ENCODE measurements at regions not wholly inside any gene's neighbourhood (a gene's known extent, or its start where the extent isn't known, plus 50 kb on each side); places are given as distances from the start of the nearest gene placed in this dataset.
"Not testable (repeated sequence)": the region's sequence is repeated elsewhere in the genome, so short reads cannot be mapped to it uniquely, and the experiment has no call there.

- H3K9me3 Mint-ChIP-seq = peaks cover 0 to 7% (median 0%) of the 10 kb centered on the region in 9 donors
- ATAC-seq = no peak
- H3K27me3 Mint-ChIP-seq = no peaks in the 10 kb centered on the region
- no peak for DNase-seq
- no peak overlapping the region for H3K27ac Mint-ChIP-seq
- no peak overlapping the region for H3K4me3 Mint-ChIP-seq
- H3K4me1 Mint-ChIP-seq = peaks cover 5 to 10% (median 7%) of the 10 kb centered on the region in 4 donors
- POLR2A ChIA-PET = no interaction called here
- peaks cover 0 to 3% (median 0%) of the 10 kb centered on the region in 3 donors for H3K36me3 Mint-ChIP-seq
These were observed 449.2 kb upstream of the CFAP20DC start for GRCh38 chr3:59499000-59499399.

GRCh38 chr3:59496250-59496649, 446.4 kb upstream of the CFAP20DC start:
- peaks cover 0 to 7% (median 0%) of the 10 kb centered on the region in 9 donors for H3K9me3 Mint-ChIP-seq
- H3K36me3 Mint-ChIP-seq = peaks cover 0 to 3% (median 0%) of the 10 kb centered on the region in 3 donors
- H3K27ac Mint-ChIP-seq = no peak overlapping the region
- peaks cover 3 to 10% (median 6%) of the 10 kb centered on the region in 4 donors for H3K4me1 Mint-ChIP-seq
- DNase-seq (no peak), ATAC-seq (no peak)
- no peaks in the 10 kb centered on the region for H3K27me3 Mint-ChIP-seq
- POLR2A ChIA-PET = no interaction called here
- H3K4me3 Mint-ChIP-seq = no peak overlapping the region

GRCh38 chr3:59494969-59495368, 445.1 kb upstream of the CFAP20DC start:
- H3K36me3 Mint-ChIP-seq, ATAC-seq, POLR2A ChIA-PET, H3K4me3 Mint-ChIP-seq, H3K9me3 Mint-ChIP-seq, DNase-seq, H3K27me3 Mint-ChIP-seq: not testable (repeated sequence)
- Mint-ChIP-seq H3K4me1 (peaks cover 3 to 10% (median 6%) of the 10 kb centered on the region in 4 donors), H3K27ac (peak overlapping the region in 2 of 10 donors; percentile 29 to 64)

- H3K4me1 Mint-ChIP-seq = peaks cover 0 to 15% (median 12%) of the 10 kb centered on the region in 4 donors
- no peak for DNase-seq
- H3K36me3 Mint-ChIP-seq = peaks cover 0 to 3% (median 0%) of the 10 kb centered on the region in 3 donors
- no peak for ATAC-seq
- peaks cover 0 to 2% (median 0%) of the 10 kb centered on the region in 9 donors for H3K9me3 Mint-ChIP-seq
- no peak overlapping the region for H3K4me3 Mint-ChIP-seq
- peak overlapping the region in 1 of 10 donors; percentile 16 for H3K27ac Mint-ChIP-seq
- H3K27me3 Mint-ChIP-seq = no peaks in the 10 kb centered on the region
- POLR2A ChIA-PET = no interaction called here
These were observed 436.7 kb upstream of the CFAP20DC start for GRCh38 chr3:59486520-59486919.

GRCh38 chr3:59483191-59483590, 433.4 kb upstream of the CFAP20DC start:
- peaks cover 0 to 2% (median 0%) of the 10 kb centered on the region in 9 donors for H3K9me3 Mint-ChIP-seq
- ATAC-seq (no peak), DNase-seq (no peak)
- no peak overlapping the region for H3K4me3 Mint-ChIP-seq
- H3K27ac Mint-ChIP-seq = no peak overlapping the region
- H3K4me1 Mint-ChIP-seq = peaks cover 7 to 22% (median 16%) of the 10 kb centered on the region in 4 donors
- peaks cover 0 to 3% (median 0%) of the 10 kb centered on the region in 3 donors for H3K36me3 Mint-ChIP-seq
- H3K27me3 Mint-ChIP-seq = no peaks in the 10 kb centered on the region
- POLR2A ChIA-PET = no interaction called here

DNA sequence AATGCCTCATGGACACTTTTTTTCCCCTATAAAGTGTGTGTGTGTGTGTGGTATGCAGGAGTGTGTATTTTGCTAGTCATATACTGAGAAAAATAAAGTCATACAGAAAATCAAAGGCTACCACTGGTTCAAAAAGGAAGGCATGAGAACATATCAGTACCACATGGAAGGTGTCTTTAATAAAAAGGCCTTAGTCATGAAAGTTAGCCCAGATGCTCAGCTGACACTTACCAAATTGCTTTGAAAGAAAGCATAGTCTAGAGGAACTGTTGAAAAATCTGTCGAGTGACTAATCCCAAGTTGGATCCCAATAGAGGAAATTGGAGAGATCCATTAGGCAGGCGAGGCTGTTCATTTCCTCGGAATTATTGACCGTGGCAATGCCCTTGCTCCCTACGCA, 432.9 kb upstream of the CFAP20DC start:
- Mint-ChIP-seq H3K27ac (peak overlapping the region in 1 of 10 donors; percentile 13), H3K9me3 (no peaks in the 10 kb centered on the region), H3K27me3 (no peaks in the 10 kb centered on the region), H3K4me1 (peaks cover 7 to 19% (median 11%) of the 10 kb centered on the region in 4 donors), H3K36me3 (peaks cover 0 to 3% (median 0%) of the 10 kb centered on the region in 3 donors), H3K4me3 (no peak overlapping the region)
- DNase-seq (no peak), ATAC-seq (no peak)
- POLR2A ChIA-PET = no interaction called here

DNA sequence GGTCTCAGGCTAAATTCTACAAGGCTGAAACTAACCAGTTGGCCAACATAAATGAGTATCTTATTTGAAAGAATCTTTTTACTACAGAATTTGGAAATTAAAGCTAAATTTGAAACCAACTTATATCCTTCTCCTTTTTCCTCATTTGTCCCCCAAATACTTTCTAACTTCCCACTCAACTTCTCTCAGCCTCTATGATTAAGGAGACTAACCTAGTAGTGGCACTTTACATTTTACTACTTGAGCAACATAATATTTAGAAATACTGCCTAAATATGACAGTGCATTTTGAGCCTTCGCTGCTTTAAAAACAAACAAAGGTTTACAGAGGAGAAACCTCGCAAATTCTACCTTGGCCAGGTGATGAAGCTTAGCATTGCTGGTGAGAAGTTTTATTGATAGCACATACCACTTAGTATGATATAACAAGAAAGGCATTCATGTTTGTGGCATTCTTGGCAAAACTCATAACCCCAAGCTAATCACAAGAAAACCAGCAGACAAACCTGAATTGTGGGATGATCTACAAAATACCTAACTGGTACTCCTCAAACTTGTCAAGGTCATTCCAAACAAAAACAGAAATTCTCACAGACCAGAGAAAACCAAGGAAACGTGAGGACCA, 432.1 kb upstream of the CFAP20DC start:
- H3K4me1 Mint-ChIP-seq = peaks cover 5 to 12% (median 7%) of the 10 kb centered on the region in 4 donors
- POLR2A ChIA-PET = no interaction called here
- H3K36me3 Mint-ChIP-seq = peaks cover 0 to 3% (median 0%) of the 10 kb centered on the region in 3 donors
- H3K27me3 Mint-ChIP-seq = no peaks in the 10 kb centered on the region
- ATAC-seq = no peak
- no peak for DNase-seq
- peak overlapping the region in 2 of 10 donors; percentile 9 to 13 for H3K27ac Mint-ChIP-seq
- no peaks in the 10 kb centered on the region for H3K9me3 Mint-ChIP-seq
- no peak overlapping the region for H3K4me3 Mint-ChIP-seq

GRCh38 chr3:59480486-59480995, 430.7 kb upstream of the CFAP20DC start:
- H3K27ac Mint-ChIP-seq = peak overlapping the region in 5 of 10 donors; percentile 3 to 86 (median 5)
- H3K9me3 Mint-ChIP-seq = no peaks in the 10 kb centered on the region
- ATAC-seq (peak in 1 of 2 donors; percentile 41), DNase-seq (no peak)
- peaks cover 5 to 8% (median 7%) of the 10 kb centered on the region in 4 donors for H3K4me1 Mint-ChIP-seq
- POLR2A ChIA-PET = no interaction called here
- peak overlapping the region in 2 of 10 donors; percentile 14 to 58 for H3K4me3 Mint-ChIP-seq
- peaks cover 0 to 3% (median 0%) of the 10 kb centered on the region in 3 donors for H3K36me3 Mint-ChIP-seq
- H3K27me3 Mint-ChIP-seq = no peaks in the 10 kb centered on the region

DNA sequence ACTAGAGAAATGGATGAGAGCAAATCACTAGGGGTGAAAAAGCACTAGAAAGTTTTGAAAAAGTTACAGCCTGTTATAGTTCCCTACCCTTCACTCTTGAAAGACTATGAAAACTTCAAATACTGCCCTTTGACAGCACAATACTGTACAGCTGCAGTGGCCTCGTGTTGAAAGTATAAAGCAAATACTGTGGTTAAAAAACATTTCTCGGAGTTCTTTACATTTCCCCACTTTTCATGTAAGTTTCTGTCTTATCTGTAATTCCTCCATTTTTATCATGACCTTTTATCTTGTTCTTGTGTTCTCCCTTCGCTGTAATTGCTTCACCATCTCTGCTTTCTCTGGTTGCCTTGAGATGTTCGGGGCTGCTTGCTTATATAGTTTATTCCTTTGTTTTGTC, 423.8 kb upstream of the CFAP20DC start:
- Mint-ChIP-seq H3K36me3 (peaks cover 0 to 17% (median 5%) of the 10 kb centered on the region in 3 donors), H3K27me3 (no peaks in the 10 kb centered on the region), H3K4me3 (peak overlapping the region in 2 of 10 donors; percentile 4 to 23), H3K27ac (peak overlapping the region in 8 of 10 donors; percentile 2 to 68 (median 31)), H3K4me1 (peaks cover 11 to 32% (median 20%) of the 10 kb centered on the region in 4 donors), H3K9me3 (peaks cover 0 to 8% (median 0%) of the 10 kb centered on the region in 9 donors)
- POLR2A ChIA-PET = no interaction called here
- ATAC-seq (no peak), DNase-seq (no peak)

DNA sequence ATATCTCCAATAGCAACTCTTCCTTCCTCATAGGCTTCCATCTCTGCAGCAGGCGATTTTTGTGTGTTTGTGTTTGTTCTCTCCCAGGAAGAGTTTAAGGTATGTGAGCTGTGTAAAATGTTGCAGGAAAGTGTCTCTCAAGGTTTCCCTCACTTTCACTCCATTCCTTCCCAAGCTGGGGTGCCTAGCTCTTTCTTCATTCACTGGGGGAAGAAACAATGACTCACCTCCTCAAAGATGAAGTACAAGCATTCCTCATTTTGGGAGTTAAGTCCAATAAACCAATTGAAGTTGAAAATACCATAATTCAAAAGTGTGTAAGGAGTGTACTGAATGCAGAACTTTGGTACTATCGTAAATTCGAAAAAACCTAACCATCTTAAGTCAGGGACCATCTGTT, 422.7 kb upstream of the CFAP20DC start:
- no peak overlapping the region for H3K4me3 Mint-ChIP-seq
- POLR2A ChIA-PET = no interaction called here

DNA sequence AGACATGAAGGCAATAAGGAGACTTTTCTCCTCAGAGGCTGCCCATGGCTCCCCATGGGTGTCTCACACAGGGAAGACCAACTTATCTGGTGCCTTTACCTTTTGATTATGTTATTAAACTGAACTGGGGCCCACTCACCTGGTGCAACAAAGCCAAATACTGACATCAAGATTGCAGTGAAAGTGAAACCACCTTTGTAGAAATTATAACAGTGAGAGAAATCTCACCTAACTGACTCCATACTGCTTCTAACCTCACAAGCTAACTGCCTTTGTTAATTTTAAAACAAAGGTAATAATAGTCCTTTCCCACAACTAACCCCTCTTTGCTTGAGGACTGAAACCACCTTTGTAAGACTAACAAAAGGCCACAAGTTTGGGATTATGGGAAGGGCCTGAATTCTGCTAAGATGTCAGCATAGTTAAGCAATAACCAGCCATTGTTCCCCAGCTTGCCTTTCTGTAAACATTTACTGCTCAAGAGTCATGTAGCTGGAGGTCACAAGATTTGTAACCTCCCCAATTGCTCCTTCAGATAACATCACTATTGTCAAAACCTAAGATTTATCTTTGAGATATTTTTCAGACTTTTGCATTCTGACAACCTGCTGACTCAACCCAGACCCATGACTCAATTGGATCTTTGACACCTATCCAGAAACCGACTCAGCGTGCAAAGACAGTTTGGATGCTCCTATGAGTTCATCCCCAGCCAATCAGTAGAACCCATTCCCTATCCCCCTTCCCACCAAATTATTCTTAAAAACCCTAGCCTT, 420.3 kb upstream of the CFAP20DC start:
- Mint-ChIP-seq H3K4me1 (peaks cover 11 to 32% (median 20%) of the 10 kb centered on the region in 4 donors), H3K27me3 (no peaks in the 10 kb centered on the region), H3K4me3 (peak overlapping the region in 1 of 10 donors; percentile 14), H3K27ac (peak overlapping the region in 7 of 10 donors; percentile 16 to 57 (median 32)), H3K36me3 (peaks cover 0 to 20% (median 5%) of the 10 kb centered on the region in 3 donors), H3K9me3 (peaks cover 0 to 8% (median 0%) of the 10 kb centered on the region in 9 donors)
- POLR2A ChIA-PET = no interaction called here
- DNase-seq = no peak
- no peak for ATAC-seq

More for the DNA sequence above, 422.7 kb upstream of the CFAP20DC start:
- DNase-seq (no peak), ATAC-seq (no peak)
- Mint-ChIP-seq H3K27me3 (no peaks in the 10 kb centered on the region), H3K4me1 (peaks cover 11 to 32% (median 20%) of the 10 kb centered on the region in 4 donors), H3K9me3 (peaks cover 0 to 8% (median 0%) of the 10 kb centered on the region in 9 donors), H3K36me3 (peaks cover 0 to 20% (median 5%) of the 10 kb centered on the region in 3 donors), H3K27ac (peak overlapping the region in 2 of 10 donors; percentile 5 to 47)

- peaks cover 9 to 22% (median 14%) of the 10 kb centered on the region in 4 donors for H3K4me1 Mint-ChIP-seq
- no peak for DNase-seq
- no peak overlapping the region for H3K4me3 Mint-ChIP-seq
- no peak for ATAC-seq
- H3K27ac Mint-ChIP-seq = no peak overlapping the region
- no peaks in the 10 kb centered on the region for H3K27me3 Mint-ChIP-seq
- POLR2A ChIA-PET = no interaction called here
- H3K9me3 Mint-ChIP-seq = peaks cover 0 to 10% (median 4%) of the 10 kb centered on the region in 9 donors
- H3K36me3 Mint-ChIP-seq = peaks cover 0 to 20% (median 5%) of the 10 kb centered on the region in 3 donors
These were observed 417.7 kb upstream of the CFAP20DC start for GRCh38 chr3:59467476-59467875.

GRCh38 chr3:59464187-59464586, 414.4 kb upstream of the CFAP20DC start:
- no peak for DNase-seq
- peaks cover 1 to 5% (median 3%) of the 10 kb centered on the region in 4 donors for H3K4me1 Mint-ChIP-seq
- ATAC-seq = no peak
- H3K9me3 Mint-ChIP-seq = peaks cover 0 to 16% (median 10%) of the 10 kb centered on the region in 9 donors
- no peak overlapping the region for H3K4me3 Mint-ChIP-seq
- H3K27ac Mint-ChIP-seq = no peak overlapping the region
- no peaks in the 10 kb centered on the region for H3K27me3 Mint-ChIP-seq
- peaks cover 0 to 13% (median 7%) of the 10 kb centered on the region in 3 donors for H3K36me3 Mint-ChIP-seq
- POLR2A ChIA-PET = interaction anchor here (0.7 kb wide), 1 partner anchor 115 kb away, joined by 4 read pairs; no protein-coding TSS in a partner anchor
